RWPE1 (cell line): ENCODE measurements at regions not wholly inside any gene's neighbourhood (a gene's known extent, or its start where the extent isn't known, plus 50 kb on each side); places are given as distances from the start of the nearest gene placed in this dataset.
"Not testable (repeated sequence)": the region's sequence is repeated elsewhere in the genome, so short reads cannot be mapped to it uniquely, and the experiment has no call there.

ENCODE experiments used
- CTCF ChIA-PET: fragments of 350-600 bp; sonication (Branson Sonifier 250); formaldehyde crosslinking; extraction: SDS; loops from one replicate; lab custom pipeline; 2021; lab: Yijun Ruan, JAX
- POLR2A ChIA-PET: fragments of 400-600 bp; formaldehyde crosslinking; extraction: SDS; loops from one replicate; lab custom pipeline; 2020; ENCODE audit warnings: antibody characterized with exemption; ENCODE audit not compliant: low non-redundant PET; lab: Yijun Ruan, JAX
- DNase-seq: peaks from one replicate; pipeline ENCODE4 v3.0.0; 2012; ENCODE audit warnings: low spot score
- H3K27ac ChIP-seq: fragments of 450-650 bp; 2 replicates; pipeline ENCODE4 v1.5.1; 2017
- CTCF ChIP-seq: fragments of 450-650 bp; conservative IDR thresholded peaks from 2 replicates; pipeline ENCODE4 v1.5.1; 2017; ENCODE audit warnings: low read depth, mild to moderate bottlenecking

GRCh38 chr2:190584980-190585661 is 50.6 kb upstream of the NEMP2 start:
- ChIA-PET POLR2A (no interaction called here), CTCF (interaction anchor here (1.0 kb wide), 1 partner anchor 11 kb away, joined by 3 read pairs; no protein-coding TSS in a partner anchor)

GRCh38 chr2:190587106-190587505 is 52.6 kb upstream of the NEMP2 start:
- POLR2A ChIA-PET, result no interaction called here
- no peak overlapping the region for H3K27ac ChIP-seq
- CTCF ChIA-PET, result no interaction called here
- TF ChIP-seq CTCF, result no peak
- DNase-seq, result no peak

More at GRCh38 chr2:190584980-190585661, 50.6 kb upstream of the NEMP2 start:
- TF ChIP-seq CTCF, result no peak
- no peak overlapping the region for H3K27ac ChIP-seq
- no peak for DNase-seq

- DNase-seq, result no peak
- no peak overlapping the region for H3K27ac ChIP-seq
- no peak for TF ChIP-seq CTCF
- ChIA-PET CTCF (no interaction called here), POLR2A (no interaction called here)
Observed at GRCh38 chr2:190589008-190589407, 54.5 kb upstream of the NEMP2 start.

- no peak for TF ChIP-seq CTCF
- DNase-seq, result no peak
- POLR2A ChIA-PET, result no interaction called here
- no peak overlapping the region for H3K27ac ChIP-seq
- CTCF ChIA-PET, result no interaction called here
Observed at GRCh38 chr2:190591437-190591836, 56.9 kb upstream of the NEMP2 start.

GRCh38 chr2:190592831-190593230 is 56.1 kb upstream of the NAB1 start:
- POLR2A ChIA-PET, result no interaction called here
- TF ChIP-seq CTCF, result no peak
- H3K27ac ChIP-seq, result no peak overlapping the region
- DNase-seq, result no peak
- CTCF ChIA-PET, result no interaction called here

GRCh38 chr2:190595879-190596278 is 53.0 kb upstream of the NAB1 start:
- CTCF ChIA-PET, POLR2A ChIA-PET, DNase-seq, H3K27ac ChIP-seq: not testable (repeated sequence)

- TF ChIP-seq CTCF, result no peak
- CTCF ChIA-PET, result interaction anchor here (0.6 kb wide), 1 partner anchor 384 kb away, joined by 3 read pairs; no protein-coding TSS in a partner anchor
- no peak for DNase-seq
- POLR2A ChIA-PET, result interaction anchor here (0.6 kb wide), 1 partner anchor 9 kb away, joined by 3 read pairs; no protein-coding TSS in a partner anchor
- H3K27ac ChIP-seq, result peak overlapping the region; percentile 82
Observed at GRCh38 chr2:190596993-190597392, 51.9 kb upstream of the NAB1 start.
